GM06990 (cell line): ENCODE measurements at regions not wholly inside any gene's neighbourhood (a gene's known extent, or its start where the extent isn't known, plus 50 kb on each side); places are given as distances from the start of the nearest gene placed in this dataset.

Experiments
- DNase-seq: peaks from one replicate; pipeline ENCODE4 v3.0.0-alpha.2; 2011; ENCODE audit not compliant: insufficient read length; ENCODE audit errors: extremely low read depth
- H3K27me3 ChIP-seq: replicated peaks from 2 replicates; pipeline ENCODE4 v1.6.0; 2011; ENCODE audit warnings: low read length; ENCODE audit not compliant: control insufficient read depth, insufficient read depth
- H3K36me3 ChIP-seq: 2 replicates; pipeline ENCODE4 v1.5.1; 2011; ENCODE audit warnings: low read length; ENCODE audit not compliant: control insufficient read depth, insufficient read depth
- H3K4me3 ChIP-seq: replicated peaks from 2 replicates; pipeline ENCODE4 v1.5.1; 2011; ENCODE audit warnings: low read depth, mild to moderate bottlenecking, control low read depth, low read length
- CTCF ChIP-seq: IDR thresholded peaks from 2 replicates; pipeline ENCODE4 v1.5.1; 2011; ENCODE audit warnings: low read length, control low read depth, mild to moderate bottlenecking, inconsistent platforms; ENCODE audit not compliant: insufficient read depth, poor library complexity, severe bottlenecking

- Histone ChIP-seq H3K36me3 (no peaks in the 10 kb centered on the region), H3K4me3 (no peak overlapping the region), H3K27me3 (no peaks in the 10 kb centered on the region)
- no peak for TF ChIP-seq CTCF
- no peak for DNase-seq
Measured at GRCh38 chr2:42877936-42878335, 85.6 kb upstream of the HAAO start.

- no peaks in the 10 kb centered on the region for H3K36me3 ChIP-seq
- DNase-seq, result no peak
- no peaks in the 10 kb centered on the region for H3K27me3 ChIP-seq
- H3K4me3 ChIP-seq, result no peak overlapping the region
- no peak for TF ChIP-seq CTCF
Measured at GRCh38 chr2:42877511-42877910, 85.1 kb upstream of the HAAO start.

GRCh38 chr2:42876326-42876751 is 84.0 kb upstream of the HAAO start:
- no peak for TF ChIP-seq CTCF
- Histone ChIP-seq H3K27me3 (no peaks in the 10 kb centered on the region), H3K4me3 (no peak overlapping the region), H3K36me3 (no peaks in the 10 kb centered on the region)
- DNase-seq, result no peak

- DNase-seq, result no peak
- no peaks in the 10 kb centered on the region for H3K36me3 ChIP-seq
- TF ChIP-seq CTCF, result no peak
- no peak overlapping the region for H3K4me3 ChIP-seq
- no peaks in the 10 kb centered on the region for H3K27me3 ChIP-seq
Measured at GRCh38 chr2:42875880-42876279, 83.5 kb upstream of the HAAO start.

- Histone ChIP-seq H3K4me3 (no peak overlapping the region), H3K36me3 (no peaks in the 10 kb centered on the region), H3K27me3 (no peaks in the 10 kb centered on the region)
- TF ChIP-seq CTCF, result no peak
- DNase-seq, result no peak
Measured at GRCh38 chr2:42874949-42875801, 82.8 kb upstream of the HAAO start.
